ENCODE measurements at regions not wholly inside any gene's neighbourhood (a gene's known extent, or its start where the extent isn't known, plus 50 kb on each side); places are given as distances from the start of the nearest gene placed in this dataset.

DNA sequence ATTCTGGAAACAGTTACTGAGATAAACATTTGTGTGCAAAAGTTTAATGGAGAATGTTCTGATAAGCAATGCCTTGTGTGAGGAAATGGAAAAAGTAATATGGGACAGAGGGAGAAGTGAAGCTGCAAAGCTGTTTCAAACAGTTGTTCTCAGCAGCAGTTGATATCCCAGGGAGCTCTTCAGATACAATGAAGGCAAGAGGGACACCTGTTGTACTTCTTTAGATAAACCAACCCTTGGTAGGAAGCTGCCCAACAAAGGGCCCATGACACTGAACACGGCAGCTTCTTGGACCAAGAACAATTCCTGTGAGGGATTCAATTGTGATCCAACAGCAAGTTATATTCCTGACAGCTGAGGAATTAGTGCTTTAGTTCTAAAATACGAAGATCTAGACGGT, 894.3 kb upstream of the PCDH20 start:
- no peaks in the 10 kb centered on the region for H3K27me3 Mint-ChIP-seq
- no peaks in the 10 kb centered on the region for H3K36me3 Mint-ChIP-seq (ENCODE audit: low read depth)
- H3K9me3 Mint-ChIP-seq: peaks cover 10% of the 10 kb centered on the region
- no peak for ATAC-seq
- H3K4me1 Mint-ChIP-seq: no peaks in the 10 kb centered on the region
- no peak overlapping the region for H3K4me3 Mint-ChIP-seq
- DNase-seq: no peak
- no peak overlapping the region for H3K27ac Mint-ChIP-seq

GRCh38 chr13:62305756-62306155, 890.1 kb upstream of the PCDH20 start:
- Mint-ChIP-seq H3K36me3 (ENCODE audit: low read depth) (no peaks in the 10 kb centered on the region), H3K27ac (no peak overlapping the region), H3K9me3 (peaks cover 18% of the 10 kb centered on the region), H3K4me1 (no peaks in the 10 kb centered on the region), H3K27me3 (no peaks in the 10 kb centered on the region), H3K4me3 (no peak overlapping the region)
- DNase-seq (no peak), ATAC-seq (no peak)

DNA sequence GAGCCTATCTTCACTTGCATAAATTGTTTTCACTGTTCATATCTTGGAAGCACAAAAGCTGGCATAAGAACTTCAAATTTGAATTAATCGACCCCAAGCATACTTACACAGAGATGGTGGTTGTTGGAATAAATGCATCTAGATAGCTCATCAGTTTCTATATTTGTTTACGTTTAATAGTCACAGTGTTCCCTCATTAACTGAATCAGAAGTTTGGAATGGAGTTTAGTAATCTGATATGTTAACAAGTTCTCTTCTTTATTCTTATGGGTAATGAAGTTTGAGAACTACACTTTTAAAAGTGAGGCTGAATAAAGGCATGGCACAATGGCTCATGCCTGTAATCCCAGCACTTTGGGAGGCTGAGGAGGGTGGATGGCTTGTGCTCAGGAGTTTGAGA, 886.7 kb upstream of the PCDH20 start:
- Mint-ChIP-seq H3K4me1 (no peaks in the 10 kb centered on the region), H3K9me3 (peaks cover 16% of the 10 kb centered on the region), H3K27ac (no peak overlapping the region), H3K4me3 (no peak overlapping the region), H3K27me3 (no peaks in the 10 kb centered on the region), H3K36me3 (ENCODE audit: low read depth) (no peaks in the 10 kb centered on the region)
- ATAC-seq: no peak
- no peak for DNase-seq

GRCh38 chr13:62299988-62300387, 884.3 kb upstream of the PCDH20 start:
- no peak overlapping the region for H3K4me3 Mint-ChIP-seq

DNA sequence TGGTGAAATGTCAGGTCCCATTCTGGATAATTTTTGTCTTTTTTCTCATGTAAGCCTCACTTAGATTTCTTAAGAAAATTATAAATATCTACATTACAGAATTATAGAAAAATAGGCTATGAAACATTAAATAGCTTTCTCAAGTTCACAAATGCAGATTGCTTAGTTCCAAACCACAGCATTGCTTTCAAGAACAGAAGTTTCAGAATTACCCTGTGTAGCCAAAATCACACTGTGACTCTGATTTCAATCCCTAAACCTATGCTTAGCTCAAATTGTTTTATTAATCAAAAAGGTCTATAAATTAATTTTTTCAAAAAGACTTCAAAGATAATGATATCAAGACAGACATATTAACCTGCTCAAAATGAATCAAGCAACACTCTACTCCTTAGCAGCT, 881.2 kb upstream of the PCDH20 start:
- Mint-ChIP-seq H3K4me3 (no peak overlapping the region), H3K27me3 (no peaks in the 10 kb centered on the region), H3K27ac (no peak overlapping the region), H3K9me3 (no peaks in the 10 kb centered on the region), H3K4me1 (no peaks in the 10 kb centered on the region), H3K36me3 (ENCODE audit: low read depth) (no peaks in the 10 kb centered on the region)
- DNase-seq (no peak), ATAC-seq (no peak)

More at GRCh38 chr13:62299988-62300387, 884.3 kb upstream of the PCDH20 start:
- H3K9me3 Mint-ChIP-seq: peaks cover 9% of the 10 kb centered on the region
- no peaks in the 10 kb centered on the region for H3K27me3 Mint-ChIP-seq
- ATAC-seq: no peak
- no peak overlapping the region for H3K27ac Mint-ChIP-seq
- H3K4me1 Mint-ChIP-seq: no peaks in the 10 kb centered on the region
- no peaks in the 10 kb centered on the region for H3K36me3 Mint-ChIP-seq (ENCODE audit: low read depth)
- no peak for DNase-seq

DNA sequence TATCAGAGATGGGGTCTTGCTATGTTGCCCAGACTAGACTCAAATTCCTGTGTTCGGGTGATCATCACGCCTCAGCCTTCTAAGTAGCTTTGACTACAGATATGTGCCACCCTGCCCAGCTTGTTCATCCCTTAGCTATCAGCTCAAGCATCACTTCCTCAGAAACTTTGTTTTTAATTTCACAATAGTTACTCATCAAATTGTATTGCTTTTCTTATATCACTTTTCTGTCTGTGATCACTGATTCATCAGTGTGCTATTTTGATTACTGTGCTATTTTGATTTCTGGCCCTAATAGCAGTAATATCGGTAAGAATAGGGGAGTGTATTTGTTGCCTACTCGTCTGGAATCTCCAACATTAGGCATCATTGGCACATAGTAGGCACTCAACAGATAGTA, 878.6 kb upstream of the PCDH20 start:
- H3K4me1 Mint-ChIP-seq: no peaks in the 10 kb centered on the region
- peaks cover 3% of the 10 kb centered on the region for H3K9me3 Mint-ChIP-seq
- no peak overlapping the region for H3K4me3 Mint-ChIP-seq
- H3K36me3 Mint-ChIP-seq (ENCODE audit: low read depth): no peaks in the 10 kb centered on the region
- H3K27ac Mint-ChIP-seq: no peak overlapping the region
- DNase-seq (no peak), ATAC-seq (no peak)
- no peaks in the 10 kb centered on the region for H3K27me3 Mint-ChIP-seq

- ATAC-seq: no peak
- no peaks in the 10 kb centered on the region for H3K36me3 Mint-ChIP-seq (ENCODE audit: low read depth)
Measured at GRCh38 chr13:62292714-62293480, 877.2 kb upstream of the PCDH20 start.

DNA sequence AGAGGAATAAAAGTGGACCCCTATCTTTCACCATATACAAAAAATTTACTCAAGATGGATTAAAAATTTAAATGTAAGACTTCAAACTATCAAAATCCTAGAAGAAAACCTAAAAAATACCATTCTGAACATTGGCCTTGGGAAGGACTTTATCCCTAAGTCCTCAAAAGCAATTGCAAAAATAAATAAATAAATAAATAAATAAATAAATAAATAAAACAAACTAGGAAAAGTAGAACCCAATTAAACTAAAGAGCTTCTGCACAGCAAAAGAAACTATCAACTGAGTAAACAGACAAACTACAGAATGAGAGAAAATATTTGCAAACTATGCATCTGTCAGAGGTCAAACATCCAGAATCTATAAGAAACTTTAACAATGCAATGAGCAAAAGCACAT, 874.9 kb upstream of the PCDH20 start:
- no peaks in the 10 kb centered on the region for H3K27me3 Mint-ChIP-seq
- no peaks in the 10 kb centered on the region for H3K36me3 Mint-ChIP-seq (ENCODE audit: low read depth)
- no peak for ATAC-seq
- H3K9me3 Mint-ChIP-seq: peaks cover 3% of the 10 kb centered on the region
- no peaks in the 10 kb centered on the region for H3K4me1 Mint-ChIP-seq
- no peak for DNase-seq
- H3K4me3 Mint-ChIP-seq: no peak overlapping the region
- no peak overlapping the region for H3K27ac Mint-ChIP-seq

More at GRCh38 chr13:62292714-62293480, 877.2 kb upstream of the PCDH20 start:
- H3K27me3 Mint-ChIP-seq: no peaks in the 10 kb centered on the region
- H3K4me1 Mint-ChIP-seq: no peaks in the 10 kb centered on the region
- peaks cover 3% of the 10 kb centered on the region for H3K9me3 Mint-ChIP-seq
- DNase-seq: no peak
- no peak overlapping the region for H3K4me3 Mint-ChIP-seq
- H3K27ac Mint-ChIP-seq: no peak overlapping the region

DNA sequence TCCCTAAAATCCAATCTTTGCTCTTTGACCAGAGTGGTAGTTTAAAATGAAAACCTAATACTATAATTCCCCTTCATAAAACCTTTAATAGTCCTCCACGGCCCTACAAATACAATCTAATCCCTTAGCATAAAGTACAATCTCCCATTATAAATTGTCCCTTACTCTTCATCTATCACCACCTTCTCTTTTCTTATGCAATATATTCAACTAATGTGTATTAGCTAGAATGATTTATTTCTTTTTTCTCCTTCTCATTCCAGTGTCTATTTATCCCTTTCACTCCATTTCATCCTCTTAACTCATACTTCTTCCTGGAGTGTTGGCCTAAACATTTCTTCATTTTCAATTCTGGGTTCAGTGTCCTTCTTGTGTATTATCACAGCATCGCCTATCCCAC, 872.1 kb upstream of the PCDH20 start:
- no peak overlapping the region for H3K4me3 Mint-ChIP-seq
- ATAC-seq: no peak
- no peak for DNase-seq
- no peaks in the 10 kb centered on the region for H3K36me3 Mint-ChIP-seq (ENCODE audit: low read depth)
- H3K27ac Mint-ChIP-seq: no peak overlapping the region
- no peaks in the 10 kb centered on the region for H3K27me3 Mint-ChIP-seq
- peaks cover 3% of the 10 kb centered on the region for H3K9me3 Mint-ChIP-seq
- H3K4me1 Mint-ChIP-seq: no peaks in the 10 kb centered on the region

DNA sequence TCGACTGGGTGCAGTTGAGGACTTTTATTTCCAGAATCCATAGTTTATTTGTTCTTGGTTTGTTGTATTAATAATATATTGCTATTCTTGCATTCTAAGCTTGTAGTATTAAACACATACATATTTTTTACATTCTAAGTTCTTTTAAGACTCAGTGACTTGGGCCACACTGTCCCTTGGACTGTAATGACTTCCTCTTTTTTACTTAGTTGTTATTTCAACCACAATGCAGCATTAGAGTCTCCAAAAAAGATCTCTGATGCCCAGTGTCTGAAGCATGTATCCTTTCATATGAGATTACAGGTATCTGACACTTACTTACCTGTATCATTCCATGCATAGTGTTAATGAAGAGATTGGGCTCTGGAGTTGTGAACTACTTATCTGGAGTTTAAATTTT, 864.9 kb upstream of the PCDH20 start:
- H3K27ac Mint-ChIP-seq: no peak overlapping the region
- no peaks in the 10 kb centered on the region for H3K36me3 Mint-ChIP-seq (ENCODE audit: low read depth)
- ATAC-seq (no peak), DNase-seq (no peak)
- no peaks in the 10 kb centered on the region for H3K27me3 Mint-ChIP-seq
- no peaks in the 10 kb centered on the region for H3K4me1 Mint-ChIP-seq
- no peaks in the 10 kb centered on the region for H3K9me3 Mint-ChIP-seq
- H3K4me3 Mint-ChIP-seq: no peak overlapping the region

- no peaks in the 10 kb centered on the region for H3K4me1 Mint-ChIP-seq
- H3K4me3 Mint-ChIP-seq: no peak overlapping the region
- no peak overlapping the region for H3K27ac Mint-ChIP-seq
- ATAC-seq (no peak), DNase-seq (no peak)
- H3K9me3 Mint-ChIP-seq: peaks cover 13% of the 10 kb centered on the region
- H3K27me3 Mint-ChIP-seq: no peaks in the 10 kb centered on the region
- no peaks in the 10 kb centered on the region for H3K36me3 Mint-ChIP-seq (ENCODE audit: low read depth)
Measured at GRCh38 chr13:62278271-62278670, 862.6 kb upstream of the PCDH20 start.

- Mint-ChIP-seq H3K4me1 (no peaks in the 10 kb centered on the region), H3K36me3 (ENCODE audit: low read depth) (no peaks in the 10 kb centered on the region), H3K9me3 (peaks cover 24% of the 10 kb centered on the region), H3K4me3 (no peak overlapping the region), H3K27ac (no peak overlapping the region), H3K27me3 (no peaks in the 10 kb centered on the region)
- no peak for DNase-seq
- no peak for ATAC-seq
Measured at GRCh38 chr13:62251734-62252133, 836.1 kb upstream of the PCDH20 start.

- H3K4me3 Mint-ChIP-seq: no peak overlapping the region
- H3K27me3 Mint-ChIP-seq: no peaks in the 10 kb centered on the region
- ATAC-seq (no peak), DNase-seq (no peak)
- no peak overlapping the region for H3K27ac Mint-ChIP-seq
- peaks cover 18% of the 10 kb centered on the region for H3K9me3 Mint-ChIP-seq
- H3K4me1 Mint-ChIP-seq: no peaks in the 10 kb centered on the region
- H3K36me3 Mint-ChIP-seq (ENCODE audit: low read depth): no peaks in the 10 kb centered on the region
Measured at GRCh38 chr13:62250501-62251201, 835.0 kb upstream of the PCDH20 start.

- no peak overlapping the region for H3K4me3 Mint-ChIP-seq
- H3K27ac Mint-ChIP-seq: no peak overlapping the region
- ATAC-seq: no peak
Measured at GRCh38 chr13:62246581-62246980, 830.9 kb upstream of the PCDH20 start.

DNA sequence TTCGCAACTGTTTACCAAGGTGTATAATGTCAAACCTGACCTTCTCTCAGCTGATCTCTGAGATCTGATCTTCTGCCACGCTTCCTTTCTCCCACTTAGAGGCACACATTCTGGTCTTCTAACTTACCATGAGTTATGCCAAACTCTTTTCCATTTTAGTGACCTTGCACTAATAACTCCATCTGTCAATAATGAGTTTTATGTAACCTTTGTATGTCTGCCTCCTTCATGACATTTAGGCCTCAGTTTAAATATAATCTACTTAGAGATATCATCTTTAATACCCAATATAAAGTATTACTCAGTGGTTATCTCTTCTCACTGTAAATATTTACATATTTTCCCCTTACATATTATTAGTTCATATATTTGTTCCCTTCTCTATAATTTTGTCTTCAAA, 827.5 kb upstream of the PCDH20 start:
- ATAC-seq (no peak), DNase-seq (no peak)
- peaks cover 5% of the 10 kb centered on the region for H3K9me3 Mint-ChIP-seq
- H3K36me3 Mint-ChIP-seq (ENCODE audit: low read depth): no peaks in the 10 kb centered on the region
- H3K4me1 Mint-ChIP-seq: no peaks in the 10 kb centered on the region
- H3K27ac Mint-ChIP-seq: no peak overlapping the region
- H3K4me3 Mint-ChIP-seq: no peak overlapping the region
- no peaks in the 10 kb centered on the region for H3K27me3 Mint-ChIP-seq

More at GRCh38 chr13:62246581-62246980, 830.9 kb upstream of the PCDH20 start:
- Mint-ChIP-seq H3K4me1 (no peaks in the 10 kb centered on the region), H3K9me3 (peaks cover 14% of the 10 kb centered on the region), H3K27me3 (no peaks in the 10 kb centered on the region), H3K36me3 (ENCODE audit: low read depth) (no peaks in the 10 kb centered on the region)
- no peak for DNase-seq
